Mucosa of descending colon (tissue), 3 donors: ENCODE measurements at regions not wholly inside any gene's neighbourhood (a gene's known extent, or its start where the extent isn't known, plus 50 kb on each side); places are given as distances from the start of the nearest gene placed in this dataset.

Experiments used
- ATAC-seq: fragments of 200-7000 bp; cut with Tn5 transposase; one replicate; pipeline ENCODE4 v1.9.1; 2020; ENCODE audit warnings: mild to moderate bottlenecking, moderate library complexity
- DNase-seq, 3 donors: peaks; one replicate each; pipeline ENCODE4 v3.0.0-alpha.2; 2020
- H3K36me3 ChIP-seq: fragments of 200-600 bp; one replicate; pipeline ENCODE4 v1.8.0; 2021; ENCODE audit warnings: low read depth, mild to moderate bottlenecking
- H3K4me1 ChIP-seq: fragments of 200-600 bp; one replicate; pipeline ENCODE4 v1.8.0; 2021; ENCODE audit warnings: low read depth, mild to moderate bottlenecking
- H3K4me3 ChIP-seq: fragments of 200-600 bp; one replicate; pipeline ENCODE4 v1.8.0; 2021; ENCODE audit warnings: mild to moderate bottlenecking
- H3K9me3 ChIP-seq: fragments of 200-600 bp; one replicate; pipeline ENCODE4 v1.8.0; 2021; ENCODE audit warnings: mild to moderate bottlenecking
- intact Hi-C, 2 donors: fragments of 100-400 bp; cut with DNase I in 1 of 2; cut with micrococcal nuclease in 1 of 2; formaldehyde crosslinking; loops; one replicate each; pipeline versions ENCODE4 v1.11.0 to v1.11.1; 2022; cut with DNase I, micrococcal nuclease
- TF ChIP-seq, protein P1 (sequence below): fragments of 200-600 bp; IDR thresholded peaks from one replicate; pipeline ENCODE4 v1.8.0; 2022; ENCODE audit warnings: antibody characterized with exemption, mild to moderate bottlenecking
- donor health status: DM: no; HTN: no; CAD: no; lungs with moderate emphysema.
- donor health status: DM: no; HTN: no; CAD: no.
- donor health status: DM: no; HTN: yes; CAD: no.

DNA sequence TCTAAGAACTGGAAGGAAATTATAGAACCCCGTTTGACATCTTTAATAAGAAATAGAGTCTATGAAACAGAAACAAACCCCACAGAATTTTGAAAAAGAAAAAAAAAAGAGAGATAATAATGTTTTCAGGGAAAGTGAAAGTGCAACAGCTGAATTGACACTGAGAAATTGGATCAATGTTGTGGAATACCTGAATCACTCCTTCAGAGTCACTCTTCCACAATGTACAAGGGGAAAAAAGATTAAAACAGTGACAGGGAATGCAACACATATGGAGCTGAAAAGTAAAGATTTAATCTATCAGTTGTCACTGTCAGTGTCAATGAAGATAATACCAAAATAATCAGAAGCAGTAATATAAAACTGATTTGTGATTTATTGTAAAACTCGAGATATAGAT lies 520.8 kb upstream of the HS3ST5 start:
- no peaks in the 10 kb centered on the region for H3K36me3 ChIP-seq
- H3K4me3 ChIP-seq = no peak overlapping the region
- no peak for DNase-seq
- H3K9me3 ChIP-seq = peaks cover 5% of the 10 kb centered on the region
- ATAC-seq = no peak
- intact Hi-C loops = no loop called here
- TF ChIP-seq, protein P1, sequence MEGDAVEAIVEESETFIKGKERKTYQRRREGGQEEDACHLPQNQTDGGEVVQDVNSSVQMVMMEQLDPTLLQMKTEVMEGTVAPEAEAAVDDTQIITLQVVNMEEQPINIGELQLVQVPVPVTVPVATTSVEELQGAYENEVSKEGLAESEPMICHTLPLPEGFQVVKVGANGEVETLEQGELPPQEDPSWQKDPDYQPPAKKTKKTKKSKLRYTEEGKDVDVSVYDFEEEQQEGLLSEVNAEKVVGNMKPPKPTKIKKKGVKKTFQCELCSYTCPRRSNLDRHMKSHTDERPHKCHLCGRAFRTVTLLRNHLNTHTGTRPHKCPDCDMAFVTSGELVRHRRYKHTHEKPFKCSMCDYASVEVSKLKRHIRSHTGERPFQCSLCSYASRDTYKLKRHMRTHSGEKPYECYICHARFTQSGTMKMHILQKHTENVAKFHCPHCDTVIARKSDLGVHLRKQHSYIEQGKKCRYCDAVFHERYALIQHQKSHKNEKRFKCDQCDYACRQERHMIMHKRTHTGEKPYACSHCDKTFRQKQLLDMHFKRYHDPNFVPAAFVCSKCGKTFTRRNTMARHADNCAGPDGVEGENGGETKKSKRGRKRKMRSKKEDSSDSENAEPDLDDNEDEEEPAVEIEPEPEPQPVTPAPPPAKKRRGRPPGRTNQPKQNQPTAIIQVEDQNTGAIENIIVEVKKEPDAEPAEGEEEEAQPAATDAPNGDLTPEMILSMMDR = no peak
- H3K4me1 ChIP-seq = no peaks in the 10 kb centered on the region

DNA sequence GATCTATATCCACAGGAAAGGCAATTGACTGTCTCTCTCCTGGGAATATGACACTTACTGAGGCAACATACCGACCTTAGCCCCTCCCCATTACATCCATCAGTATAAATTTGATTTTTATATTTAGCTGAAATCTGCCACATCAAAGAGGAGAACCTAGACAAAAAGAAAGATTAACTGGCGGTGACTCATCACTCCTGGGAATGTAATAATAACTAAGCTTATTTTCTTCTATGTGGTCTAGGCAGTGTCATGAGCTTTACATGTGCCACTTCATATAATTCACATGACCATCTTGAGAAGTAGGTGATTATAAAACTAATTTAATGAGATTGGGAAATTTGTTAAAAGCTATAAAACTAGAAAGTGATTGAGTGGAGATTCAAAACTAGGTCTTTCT lies 520.0 kb upstream of the HS3ST5 start:
- no peaks in the 10 kb centered on the region for H3K4me1 ChIP-seq
- TF ChIP-seq, protein P1 = no peak
- no peaks in the 10 kb centered on the region for H3K36me3 ChIP-seq
- H3K9me3 ChIP-seq = peaks cover 5% of the 10 kb centered on the region
- H3K4me3 ChIP-seq = no peak overlapping the region
- intact Hi-C loops = no loop called here
- DNase-seq (no peak), ATAC-seq (no peak)

DNA sequence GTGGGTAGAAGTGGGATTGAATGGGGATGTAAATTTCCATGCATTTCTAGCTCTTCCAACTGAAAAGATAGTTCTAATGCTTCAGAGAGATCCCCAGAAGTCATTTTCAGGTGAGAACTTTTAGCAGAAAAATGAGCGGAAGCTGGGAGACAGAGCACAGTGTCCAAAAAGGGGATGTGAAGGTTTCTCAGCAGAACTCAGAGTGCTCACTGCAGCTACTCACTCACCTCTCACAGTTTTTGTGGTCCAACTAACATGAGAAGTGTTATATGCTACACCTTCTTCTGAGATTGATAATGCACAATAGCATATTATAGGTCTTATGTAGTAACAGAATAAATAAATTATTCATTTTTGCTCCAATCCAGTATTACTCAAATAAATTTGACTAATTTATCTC lies 519.2 kb upstream of the HS3ST5 start:
- no peak for DNase-seq
- Histone ChIP-seq H3K4me3 (no peak overlapping the region), H3K4me1 (no peaks in the 10 kb centered on the region), H3K36me3 (no peaks in the 10 kb centered on the region), H3K9me3 (peaks cover 12% of the 10 kb centered on the region)
- no peak for ATAC-seq
- intact Hi-C loops = no loop called here
- TF ChIP-seq, protein P1 = no peak

DNA sequence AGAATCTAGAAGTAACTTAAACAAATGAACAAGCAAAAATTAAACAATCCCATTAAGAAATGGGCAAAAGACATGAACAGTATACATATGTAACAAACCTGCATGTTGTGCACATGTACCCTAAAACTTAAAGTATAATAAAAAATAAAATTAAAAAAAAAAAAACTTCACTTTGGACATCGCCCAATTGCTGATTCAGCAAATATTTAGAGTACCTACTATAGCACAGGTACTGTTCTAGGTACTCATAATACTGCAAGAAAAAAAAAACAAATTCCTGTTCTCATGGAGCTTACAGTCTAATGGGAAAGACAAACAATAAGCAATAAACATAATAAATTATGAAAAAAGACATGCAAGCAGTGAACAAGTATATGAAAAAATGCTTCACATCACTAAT lies 501.5 kb upstream of the HS3ST5 start:
- H3K4me3 ChIP-seq = no peak overlapping the region
- intact Hi-C loops = no loop called here
- no peak for ATAC-seq
- H3K9me3 ChIP-seq = peaks cover 17% of the 10 kb centered on the region
- DNase-seq = no peak
- H3K4me1 ChIP-seq = no peaks in the 10 kb centered on the region
- TF ChIP-seq, protein P1 = no peak
- no peaks in the 10 kb centered on the region for H3K36me3 ChIP-seq

DNA sequence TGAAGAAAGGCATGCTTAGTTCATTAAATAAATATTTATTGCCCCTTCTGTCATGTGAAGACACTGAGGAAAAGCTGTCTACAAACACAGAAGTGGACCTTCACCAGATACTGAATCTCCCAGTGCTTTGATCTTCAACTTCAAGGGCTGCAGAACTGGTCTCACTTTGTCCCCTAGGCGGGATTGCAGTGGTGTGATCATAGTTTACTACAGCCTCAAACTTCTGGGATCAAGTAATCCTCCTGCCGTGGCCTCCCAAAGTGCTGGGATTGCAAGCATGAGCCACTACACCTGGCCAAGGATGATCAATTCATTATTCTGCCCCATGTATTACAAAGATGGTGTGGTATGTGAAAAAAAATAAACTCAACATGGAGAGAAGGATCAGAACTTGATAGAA lies 496.2 kb upstream of the HS3ST5 start:
- intact Hi-C loops = no loop called here

More for the DNA sequence above, 496.2 kb upstream of the HS3ST5 start:
- Histone ChIP-seq H3K9me3 (peaks cover 10% of the 10 kb centered on the region), H3K4me1 (no peaks in the 10 kb centered on the region), H3K4me3 (no peak overlapping the region), H3K36me3 (no peaks in the 10 kb centered on the region)
- ATAC-seq = no peak
- TF ChIP-seq, protein P1 = no peak
- no peak for DNase-seq
